ENCODE measurements at regions not wholly inside any gene's neighbourhood (a gene's known extent, or its start where the extent isn't known, plus 50 kb on each side); places are given as distances from the start of the nearest gene placed in this dataset.

GRCh38 chr2:129767346-129768035, 212.0 kb upstream of the RAB6C start:
- no peak for DNase-seq (ENCODE audit: low read depth)

- no peak for DNase-seq (ENCODE audit: low read depth)
Observed at GRCh38 chr2:129768036-129768386, 211.5 kb upstream of the RAB6C start.

GRCh38 chr2:129768485-129769184, 210.8 kb upstream of the RAB6C start:
- DNase-seq (ENCODE audit: low read depth): no peak

- DNase-seq (ENCODE audit: low read depth): no peak
Observed at GRCh38 chr2:129769185-129769991, 210.1 kb upstream of the RAB6C start.

GRCh38 chr2:129771418-129772189, 207.9 kb upstream of the RAB6C start:
- no peak for DNase-seq (ENCODE audit: low read depth)

- no peak for DNase-seq (ENCODE audit: low read depth)
Observed at GRCh38 chr2:129772190-129772579, 207.3 kb upstream of the RAB6C start.

- DNase-seq (ENCODE audit: low read depth): no peak
Observed at GRCh38 chr2:129775952-129776653, 203.4 kb upstream of the RAB6C start.

GRCh38 chr2:129777146-129777545, 202.3 kb upstream of the RAB6C start:
- DNase-seq (ENCODE audit: low read depth): no peak

GRCh38 chr2:129777762-129778583, 201.5 kb upstream of the RAB6C start:
- DNase-seq (ENCODE audit: low read depth): no peak

- DNase-seq (ENCODE audit: low read depth): no peak
Observed at GRCh38 chr2:129778584-129778877, 200.9 kb upstream of the RAB6C start.

- DNase-seq (ENCODE audit: low read depth): no peak
Observed at GRCh38 chr2:129779783-129780182, 199.7 kb upstream of the RAB6C start.

GRCh38 chr2:129780316-129781270, 198.9 kb upstream of the RAB6C start:
- no peak for DNase-seq (ENCODE audit: low read depth)

GRCh38 chr2:129781749-129782632, 197.5 kb upstream of the RAB6C start:
- no peak for DNase-seq (ENCODE audit: low read depth)

GRCh38 chr2:129782633-129782990, 196.9 kb upstream of the RAB6C start:
- DNase-seq (ENCODE audit: low read depth): no peak

- no peak for DNase-seq (ENCODE audit: low read depth)
Observed at GRCh38 chr2:129784486-129784885, 195.0 kb upstream of the RAB6C start.

GRCh38 chr2:129791712-129792111, 187.8 kb upstream of the RAB6C start:
- DNase-seq (ENCODE audit: low read depth): no peak

- DNase-seq (ENCODE audit: low read depth): no peak
Observed at GRCh38 chr2:129793431-129793902, 186.0 kb upstream of the RAB6C start.

- DNase-seq (ENCODE audit: low read depth): no peak
Observed at GRCh38 chr2:129794116-129794515, 185.3 kb upstream of the RAB6C start.

- no peak for DNase-seq (ENCODE audit: low read depth)
Observed at GRCh38 chr2:129794540-129794939, 184.9 kb upstream of the RAB6C start.
